Effector memory CD4-positive, alpha-beta T cell (primary cell): ENCODE measurements at regions not wholly inside any gene's neighbourhood (a gene's known extent, or its start where the extent isn't known, plus 50 kb on each side); places are given as distances from the start of the nearest gene placed in this dataset.

Source experiments
- DNase-seq, 3 donors: peaks; one replicate each; pipeline ENCODE4 v3.0.0-alpha.2; 2020
- H3K27ac ChIP-seq: 2 replicates; pipeline ENCODE4 v1.7.0; 2013; ENCODE audit warnings: mild to moderate bottlenecking, low read length, moderate library complexity; ENCODE audit not compliant: insufficient read depth, poor library complexity, severe bottlenecking
- H3K27me3 ChIP-seq: replicated peaks from 2 replicates; pipeline ENCODE4 v1.7.0; 2013; ENCODE audit warnings: mild to moderate bottlenecking, low read length; ENCODE audit not compliant: insufficient read depth, control insufficient read depth, poor library complexity, severe bottlenecking
- H3K36me3 ChIP-seq: 2 replicates; pipeline ENCODE4 v1.7.0; 2013; ENCODE audit warnings: mild to moderate bottlenecking, low read length, moderate library complexity; ENCODE audit not compliant: control insufficient read depth, insufficient read depth
- H3K4me1 ChIP-seq: 2 replicates; pipeline ENCODE4 v1.7.0; 2013; ENCODE audit warnings: low read length, mild to moderate bottlenecking; ENCODE audit not compliant: control insufficient read depth, insufficient read depth, poor library complexity, severe bottlenecking
- H3K4me3 ChIP-seq: 2 replicates; pipeline ENCODE4 v1.7.0; 2013; ENCODE audit warnings: low read length, low read depth, mild to moderate bottlenecking; ENCODE audit not compliant: insufficient read depth, poor library complexity, severe bottlenecking
- H3K9me3 ChIP-seq: 2 replicates; pipeline ENCODE4 v1.7.0; 2013; ENCODE audit warnings: mild to moderate bottlenecking, low read length, moderate library complexity; ENCODE audit not compliant: control insufficient read depth

DNA sequence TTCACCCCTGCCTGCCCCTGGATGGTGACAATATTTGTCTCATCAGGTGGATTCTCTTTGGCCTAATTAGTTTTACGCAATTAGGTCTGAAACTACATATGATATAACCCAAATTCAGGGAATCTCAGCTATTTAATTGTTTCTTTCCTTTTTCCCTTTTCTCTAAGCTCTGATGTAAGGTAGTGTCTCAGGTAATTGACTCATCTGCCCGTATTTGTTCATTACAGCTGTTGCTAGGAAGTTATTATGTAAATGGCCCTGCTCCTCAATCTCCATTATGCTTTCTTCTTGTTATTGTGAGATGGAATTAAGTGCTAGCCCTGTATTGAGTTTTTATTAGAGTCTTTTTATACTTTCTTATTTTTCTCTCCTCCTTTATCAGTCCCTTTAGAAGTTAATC is 378.2 kb upstream of the ARID1B start:
- H3K4me3 ChIP-seq, result no peak overlapping the region
- peaks cover 30% of the 10 kb centered on the region for H3K4me1 ChIP-seq
- DNase-seq, result no peak
- H3K27me3 ChIP-seq, result no peaks in the 10 kb centered on the region
- peak overlapping the region; percentile 36 for H3K27ac ChIP-seq
- no peaks in the 10 kb centered on the region for H3K36me3 ChIP-seq
- H3K9me3 ChIP-seq, result no peaks in the 10 kb centered on the region

DNA sequence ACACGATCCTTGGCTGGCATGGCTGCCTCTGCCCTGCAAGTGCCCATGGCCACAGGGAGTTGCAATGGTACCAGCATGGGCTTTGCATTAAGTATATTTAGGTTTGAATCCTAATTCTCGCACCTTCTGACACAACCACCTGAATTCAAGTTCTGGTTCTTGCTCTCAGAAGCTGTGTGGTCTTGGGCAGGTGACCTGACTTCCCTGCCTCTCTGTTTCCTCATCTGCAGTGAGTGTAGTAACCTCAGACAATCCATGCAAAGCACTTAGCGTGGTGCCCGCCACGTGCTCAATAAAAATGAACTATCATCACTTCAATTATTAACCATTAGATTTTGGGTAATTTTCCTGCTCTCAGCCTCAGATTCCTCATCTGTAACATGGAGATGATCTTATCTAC is 378.8 kb upstream of the ARID1B start:
- H3K4me1 ChIP-seq, result peaks cover 30% of the 10 kb centered on the region
- H3K9me3 ChIP-seq, result no peaks in the 10 kb centered on the region
- H3K27me3 ChIP-seq, result no peaks in the 10 kb centered on the region
- peak overlapping the region; percentile 36 for H3K27ac ChIP-seq
- DNase-seq, result no peak
- H3K36me3 ChIP-seq, result no peaks in the 10 kb centered on the region
- H3K4me3 ChIP-seq, result no peak overlapping the region

DNA sequence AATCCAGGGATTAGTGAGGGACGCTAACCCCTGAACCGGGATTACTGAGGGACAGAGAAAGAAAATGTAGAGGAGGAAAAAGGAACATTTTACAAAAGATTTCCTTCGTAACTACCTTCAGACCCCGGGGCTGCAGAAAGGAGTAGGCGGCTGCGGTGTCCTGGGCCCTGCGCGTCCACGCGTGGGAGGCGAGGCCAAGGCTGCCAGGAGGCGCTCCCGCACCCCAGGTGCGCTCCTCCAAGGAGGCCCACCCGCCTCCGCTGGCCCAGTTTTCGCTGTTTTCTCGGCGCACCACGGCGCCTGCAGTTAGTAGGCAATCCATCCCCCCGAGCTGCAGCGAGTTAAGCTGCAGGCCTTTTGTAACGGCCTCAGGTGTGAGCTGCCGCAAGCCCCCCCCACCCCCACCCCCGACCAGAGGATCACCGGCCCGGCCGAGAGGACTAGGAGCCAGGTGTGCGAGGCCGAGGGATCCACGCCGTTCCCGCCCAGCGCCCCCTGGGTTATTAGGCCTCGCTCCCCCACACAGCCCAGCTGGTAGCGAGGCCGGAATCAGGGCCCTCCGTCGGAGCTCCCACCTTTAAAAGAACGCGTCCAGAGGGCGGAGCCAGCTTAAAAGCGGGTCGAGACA is 380.3 kb upstream of the ARID1B start:
- H3K4me3 ChIP-seq, result peak overlapping the region; percentile 33
- no peaks in the 10 kb centered on the region for H3K36me3 ChIP-seq
- peak in 2 of 3 donors; percentile 9 to 12 for DNase-seq
- peak overlapping the region; percentile 82 for H3K27ac ChIP-seq
- peaks cover 30% of the 10 kb centered on the region for H3K4me1 ChIP-seq
- no peaks in the 10 kb centered on the region for H3K9me3 ChIP-seq
- no peaks in the 10 kb centered on the region for H3K27me3 ChIP-seq

DNA sequence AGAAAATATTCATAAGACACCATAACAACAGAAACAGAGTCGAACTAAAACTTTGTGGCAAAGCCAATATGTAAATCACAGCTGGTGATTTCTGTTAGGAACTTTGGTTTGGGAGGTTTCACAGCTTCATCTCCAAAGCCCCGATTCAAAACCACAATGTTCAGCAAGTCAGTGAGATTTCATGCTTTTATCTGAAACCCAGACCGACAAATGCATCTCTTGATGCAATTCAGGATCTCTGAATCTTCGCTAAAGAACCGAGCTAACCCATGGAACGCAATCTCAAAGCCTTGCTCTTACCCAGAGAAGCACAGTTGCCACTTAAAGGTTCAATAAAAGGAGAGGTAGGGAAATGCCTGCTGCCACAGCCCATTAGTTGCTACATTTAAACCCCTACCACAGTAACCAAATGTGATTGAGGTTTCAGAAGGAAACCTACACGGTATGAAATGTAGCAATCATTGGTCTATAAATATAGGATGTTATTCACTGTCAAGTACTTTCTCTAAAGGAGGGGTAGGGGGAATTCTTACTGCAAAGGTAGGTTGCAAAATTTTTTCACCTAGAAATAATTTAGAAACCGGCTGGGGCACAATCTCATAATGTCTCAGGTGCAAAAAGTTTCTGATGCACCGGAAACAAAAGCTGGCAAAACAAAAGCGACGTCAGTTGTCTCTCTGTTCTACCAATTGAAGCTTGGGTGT is 381.0 kb upstream of the ARID1B start:
- Histone ChIP-seq H3K27ac (peak overlapping the region; percentile 82), H3K36me3 (no peaks in the 10 kb centered on the region), H3K9me3 (no peaks in the 10 kb centered on the region), H3K27me3 (no peaks in the 10 kb centered on the region), H3K4me3 (peak overlapping the region; percentile 33), H3K4me1 (peaks cover 31% of the 10 kb centered on the region)
- peak in 2 of 3 donors; percentile 8 to 12 for DNase-seq

DNA sequence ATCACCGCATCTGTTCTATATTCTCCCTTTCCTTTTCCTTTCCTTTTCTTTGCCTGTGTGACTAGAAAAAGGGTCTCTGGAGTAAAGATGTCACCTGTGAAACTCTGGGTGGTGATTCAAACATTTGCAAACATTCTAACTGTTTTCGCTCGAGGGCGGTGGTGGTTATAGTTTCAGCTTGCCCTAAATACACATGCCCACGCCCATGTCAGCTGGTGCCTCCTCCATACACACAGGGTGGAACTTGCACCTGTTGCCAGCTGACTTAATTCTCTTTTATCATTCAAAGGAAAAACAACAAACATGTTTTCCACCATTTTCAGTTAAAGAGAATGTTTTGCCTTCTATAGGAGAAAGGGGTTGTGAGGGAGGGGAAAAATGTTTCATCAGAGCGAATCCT is 381.9 kb upstream of the ARID1B start:
- Histone ChIP-seq H3K4me1 (peaks cover 34% of the 10 kb centered on the region), H3K27ac (peak overlapping the region; percentile 82), H3K27me3 (no peaks in the 10 kb centered on the region), H3K36me3 (no peaks in the 10 kb centered on the region), H3K9me3 (no peaks in the 10 kb centered on the region), H3K4me3 (peak overlapping the region; percentile 20)
- peak in 1 of 3 donors; percentile 11 for DNase-seq

DNA sequence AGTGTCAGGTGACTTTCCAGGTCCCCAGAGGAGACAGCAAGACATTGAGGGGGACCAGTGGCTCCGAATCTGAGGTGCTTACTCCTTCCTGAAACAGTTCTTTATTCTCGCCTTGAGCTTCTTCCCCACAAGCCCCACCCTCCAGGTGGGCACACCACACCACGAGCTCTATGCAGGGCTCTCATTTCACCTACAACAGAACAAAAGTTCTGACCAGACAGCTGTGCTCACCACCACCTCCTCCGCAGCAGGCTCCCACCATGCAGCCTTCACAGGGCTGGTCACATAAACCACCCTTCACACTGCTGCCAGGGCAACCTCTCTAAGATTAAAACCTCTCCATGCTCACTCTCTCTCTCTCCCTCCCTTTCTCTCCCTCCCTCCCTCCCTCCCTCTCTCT is 384.5 kb upstream of the ARID1B start:
- H3K9me3 ChIP-seq, result no peaks in the 10 kb centered on the region
- H3K27me3 ChIP-seq, result no peaks in the 10 kb centered on the region
- H3K27ac ChIP-seq, result no peak overlapping the region
- H3K36me3 ChIP-seq, result no peaks in the 10 kb centered on the region
- no peak for DNase-seq
- no peak overlapping the region for H3K4me3 ChIP-seq
- peaks cover 22% of the 10 kb centered on the region for H3K4me1 ChIP-seq

DNA sequence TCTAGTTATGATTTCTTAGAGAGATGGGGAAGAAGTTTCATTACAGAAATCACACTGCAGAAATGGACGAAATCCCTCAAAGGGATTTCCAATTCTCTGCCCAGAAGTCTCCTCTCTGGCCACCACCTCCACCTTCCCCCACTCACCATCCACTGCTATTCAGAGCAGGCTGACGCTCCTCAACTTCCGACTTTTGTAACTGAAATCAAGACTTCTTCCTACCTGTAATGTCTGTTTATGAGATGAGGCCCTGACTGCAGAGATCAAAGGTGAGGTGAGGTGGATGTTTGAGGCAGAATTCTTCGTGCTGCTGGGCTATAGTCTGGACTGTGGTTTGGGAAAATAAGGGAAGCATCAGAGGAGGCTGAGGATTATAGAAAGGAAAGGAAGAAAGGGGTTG is 385.2 kb upstream of the ARID1B start:
- no peak for DNase-seq
- H3K27me3 ChIP-seq, result no peaks in the 10 kb centered on the region
- H3K4me3 ChIP-seq, result no peak overlapping the region
- no peaks in the 10 kb centered on the region for H3K9me3 ChIP-seq
- no peak overlapping the region for H3K27ac ChIP-seq
- H3K4me1 ChIP-seq, result peaks cover 15% of the 10 kb centered on the region
- no peaks in the 10 kb centered on the region for H3K36me3 ChIP-seq

DNA sequence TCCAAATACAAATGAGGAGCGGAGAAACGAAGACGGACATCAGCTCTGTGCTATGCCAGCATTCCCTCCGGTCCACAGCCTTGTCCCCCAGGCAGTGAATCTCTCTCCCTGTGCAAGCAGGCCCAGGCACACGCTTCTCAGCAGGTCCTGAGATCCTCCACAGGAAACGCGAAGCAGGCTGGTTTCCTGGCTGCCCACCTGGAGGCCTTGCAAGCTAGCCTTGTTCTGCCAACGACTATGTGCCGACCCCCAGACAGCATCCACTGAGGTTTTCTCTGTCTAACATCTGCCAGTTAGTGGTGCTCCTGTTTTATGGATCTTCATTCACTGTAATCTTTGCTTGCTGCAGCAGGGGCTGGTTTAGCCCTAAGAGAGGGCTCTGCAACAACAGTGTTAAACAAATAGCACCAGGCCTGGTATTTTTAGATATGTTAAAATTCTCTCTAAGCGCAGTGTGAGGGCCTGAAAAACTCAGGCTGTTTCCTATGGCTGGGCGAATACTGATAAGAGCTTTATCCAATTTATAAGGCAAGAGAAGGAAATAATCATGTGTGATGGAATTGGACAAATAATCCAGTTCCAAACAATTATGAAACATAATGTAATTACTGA is 386.0 kb upstream of the ARID1B start:
- no peaks in the 10 kb centered on the region for H3K36me3 ChIP-seq
- no peaks in the 10 kb centered on the region for H3K9me3 ChIP-seq
- no peak for DNase-seq
- H3K4me1 ChIP-seq, result peaks cover 10% of the 10 kb centered on the region
- no peak overlapping the region for H3K4me3 ChIP-seq
- no peak overlapping the region for H3K27ac ChIP-seq
- H3K27me3 ChIP-seq, result no peaks in the 10 kb centered on the region

DNA sequence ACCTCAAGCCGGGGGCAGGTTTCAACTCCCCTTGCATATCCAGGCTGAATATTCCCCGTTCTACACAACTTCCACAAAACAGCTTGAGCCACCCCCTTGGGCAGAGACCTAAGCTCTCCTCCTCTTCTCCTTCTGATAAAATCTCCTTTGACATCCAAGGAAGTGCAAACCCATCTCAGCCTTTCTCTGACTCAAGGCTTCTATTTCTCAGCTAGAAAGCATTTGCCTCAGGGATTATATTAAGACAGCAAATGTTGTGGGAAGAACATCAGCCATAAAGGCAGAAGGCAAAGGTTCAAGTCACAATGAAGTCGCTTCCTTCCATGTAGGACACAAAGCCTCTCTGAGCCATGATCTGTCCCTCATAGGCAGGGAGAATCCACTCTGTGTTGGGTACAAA is 386.6 kb upstream of the ARID1B start:
- H3K9me3 ChIP-seq, result no peaks in the 10 kb centered on the region
- no peak overlapping the region for H3K4me3 ChIP-seq
- no peaks in the 10 kb centered on the region for H3K27me3 ChIP-seq
- no peaks in the 10 kb centered on the region for H3K36me3 ChIP-seq
- no peak for DNase-seq
- no peak overlapping the region for H3K27ac ChIP-seq
- peaks cover 6% of the 10 kb centered on the region for H3K4me1 ChIP-seq

DNA sequence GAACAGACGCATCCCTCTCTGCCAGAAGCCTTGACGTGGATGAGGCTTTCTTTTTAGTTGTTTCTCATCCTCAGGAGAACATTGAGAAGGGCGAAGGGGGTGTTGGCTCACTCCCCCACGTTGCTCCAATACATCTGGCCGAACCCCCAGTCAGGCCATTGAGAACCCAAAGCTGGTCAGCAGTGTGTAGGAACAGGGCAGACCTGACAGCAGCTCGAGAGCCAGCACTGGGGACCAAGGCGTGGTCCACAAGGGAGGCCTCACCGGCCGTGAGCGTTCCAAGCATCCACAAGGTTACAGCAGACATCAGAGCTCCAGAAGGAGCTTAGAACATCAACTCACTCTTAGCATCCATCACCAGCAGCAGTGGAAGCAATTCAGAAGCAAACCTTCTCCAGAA is 387.9 kb upstream of the ARID1B start:
- no peak for DNase-seq
- H3K27me3 ChIP-seq, result no peaks in the 10 kb centered on the region
- H3K36me3 ChIP-seq, result no peaks in the 10 kb centered on the region
- peaks cover 4% of the 10 kb centered on the region for H3K4me1 ChIP-seq
- H3K27ac ChIP-seq, result no peak overlapping the region
- no peaks in the 10 kb centered on the region for H3K9me3 ChIP-seq
- no peak overlapping the region for H3K4me3 ChIP-seq
